NCI-H187 (cell line): ENCODE measurements at regions not wholly inside any gene's neighbourhood (a gene's known extent, or its start where the extent isn't known, plus 50 kb on each side); places are given as distances from the start of the nearest gene placed in this dataset.
"Not testable (repeated sequence)": the region's sequence is repeated elsewhere in the genome, so short reads cannot be mapped to it uniquely, and the experiment has no call there.

Experiments used
- DNase-seq, 2 experiments: peaks; one replicate each; lab custom pipeline; 2025; lab: John Stamatoyannopoulos, UW

DNA sequence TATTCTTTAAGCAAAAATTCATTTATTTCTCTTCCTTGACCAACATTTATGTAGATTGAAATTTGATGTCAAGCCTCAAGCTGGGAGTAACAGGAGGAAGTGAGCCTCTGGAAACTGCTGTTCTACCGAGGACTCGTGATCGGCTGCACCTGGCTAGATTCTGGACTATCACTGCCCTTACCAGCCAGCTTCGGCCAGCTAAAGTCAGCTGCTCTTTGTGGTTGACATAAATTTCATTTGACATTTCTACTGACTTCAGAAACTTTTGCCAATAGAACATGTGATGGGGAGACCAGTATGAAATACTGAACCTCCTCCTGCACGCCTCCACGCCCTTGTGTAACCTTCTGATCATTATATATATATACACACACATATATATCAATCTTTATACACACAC lies 74.2 kb upstream of the RGPD5 start:
- DNase-seq = no peak

DNA sequence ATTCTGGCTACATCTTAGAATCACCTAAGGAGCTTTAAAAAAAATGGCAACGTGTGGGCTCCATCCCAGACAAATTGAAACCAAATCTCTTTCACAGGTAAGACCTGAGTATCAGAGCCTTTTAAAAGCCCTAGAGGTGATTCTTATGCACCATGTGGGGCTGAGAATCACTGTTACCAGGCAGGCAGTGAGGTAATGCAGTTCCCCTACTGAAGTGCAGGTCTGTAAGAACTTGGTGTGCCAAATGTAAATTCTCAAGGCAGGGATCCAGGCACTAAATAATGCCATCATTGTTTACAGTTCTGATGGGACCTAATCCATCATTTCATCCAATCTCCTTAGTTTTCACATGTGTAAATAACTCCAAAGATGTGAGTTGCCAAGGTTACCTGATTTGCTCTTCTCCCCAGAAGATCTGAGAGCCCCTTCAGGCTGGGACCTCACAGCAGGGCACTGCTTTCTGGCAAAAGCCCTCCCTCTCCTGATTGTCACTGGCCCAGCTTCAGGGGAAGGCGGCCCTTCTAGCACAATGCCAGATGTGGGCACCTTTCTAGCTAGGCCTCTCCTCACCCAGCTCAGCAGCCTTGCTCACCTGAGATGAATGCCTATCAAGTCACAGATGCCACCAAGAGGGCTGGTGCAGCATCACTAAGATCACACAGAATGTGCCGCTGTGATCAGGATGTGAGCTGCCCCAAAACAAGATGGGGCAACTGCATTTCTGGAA lies 73.6 kb upstream of the RGPD5 start:
- DNase-seq = no peak

DNA sequence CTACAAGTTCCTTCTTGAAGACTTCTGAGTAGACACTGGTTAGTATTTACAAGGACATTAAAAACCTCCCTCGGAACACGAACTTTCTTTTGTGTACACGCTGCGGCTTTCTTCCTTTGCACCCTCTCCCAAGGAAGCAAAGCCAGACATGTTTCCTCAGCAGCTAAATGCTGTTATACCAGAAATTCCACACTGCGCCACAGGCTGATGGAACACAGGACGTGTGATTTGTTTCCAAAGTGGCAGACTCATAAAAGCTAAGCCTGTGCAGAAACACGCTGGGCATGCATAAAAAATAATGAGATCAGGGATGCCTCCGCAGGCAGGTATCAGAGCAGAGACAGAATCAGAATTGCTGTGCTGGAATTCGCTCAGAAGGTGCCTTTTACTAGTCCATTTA lies 73.0 kb upstream of the RGPD5 start:
- no peak for DNase-seq

DNA sequence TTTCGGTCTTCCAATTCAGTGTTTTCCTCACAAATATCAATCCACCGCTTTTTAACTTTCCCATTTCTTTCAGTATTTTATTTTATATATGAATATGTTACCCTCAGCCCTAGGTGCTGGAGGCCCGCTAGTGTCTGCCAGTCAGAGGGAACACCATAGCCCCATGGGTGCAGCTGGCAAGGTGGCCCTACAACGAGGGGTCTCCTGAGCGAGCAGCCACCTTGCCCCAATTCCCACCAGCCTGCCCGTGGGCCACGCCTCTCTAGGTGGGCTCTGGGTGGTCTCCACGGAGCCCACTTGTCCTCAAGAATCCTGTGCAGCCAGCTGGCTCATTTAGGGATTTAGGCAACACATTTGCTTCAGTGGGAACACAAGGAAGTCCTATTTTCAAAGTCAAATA lies 72.5 kb upstream of the RGPD5 start:
- no peak for DNase-seq

DNA sequence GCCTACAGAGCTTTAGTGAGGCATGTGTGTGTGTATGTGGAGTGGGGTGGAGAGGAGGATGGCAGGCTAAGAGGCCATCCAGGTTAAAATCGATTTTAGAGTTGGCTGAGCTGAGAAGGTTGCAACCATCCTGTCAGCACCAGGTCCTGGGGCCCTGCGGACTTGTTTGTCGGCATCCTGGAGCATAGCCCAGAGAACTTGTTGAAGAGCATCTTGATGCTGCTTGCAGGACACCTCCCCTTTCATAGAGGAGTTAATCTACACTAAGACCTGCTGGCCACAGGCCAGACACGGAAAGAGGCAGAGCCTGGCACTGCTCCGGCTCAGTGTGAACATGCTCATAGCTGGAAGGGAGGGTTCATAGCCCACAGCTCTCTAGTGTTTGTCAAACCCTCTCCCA lies 72.1 kb upstream of the RGPD5 start:
- no peak for DNase-seq

DNA sequence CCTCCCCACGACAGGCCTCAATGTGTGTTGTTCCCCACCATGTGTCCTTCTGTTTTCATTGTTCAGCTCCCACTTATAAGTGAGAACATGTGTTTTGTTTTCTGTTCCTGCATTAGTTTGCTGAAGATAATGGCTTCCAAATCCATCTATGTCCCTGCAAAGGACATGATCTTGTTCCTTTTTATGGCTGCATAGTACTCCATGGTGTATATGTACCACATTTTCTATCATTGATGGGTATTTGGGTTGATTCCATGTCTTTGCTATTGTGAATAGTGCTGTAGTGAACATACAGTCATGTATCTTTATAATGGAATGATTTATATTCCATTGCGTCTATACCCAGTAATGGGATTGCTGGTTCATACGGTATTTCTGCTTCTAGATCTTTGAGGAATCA lies 71.5 kb upstream of the RGPD5 start:
- DNase-seq = not testable (repeated sequence)

DNA sequence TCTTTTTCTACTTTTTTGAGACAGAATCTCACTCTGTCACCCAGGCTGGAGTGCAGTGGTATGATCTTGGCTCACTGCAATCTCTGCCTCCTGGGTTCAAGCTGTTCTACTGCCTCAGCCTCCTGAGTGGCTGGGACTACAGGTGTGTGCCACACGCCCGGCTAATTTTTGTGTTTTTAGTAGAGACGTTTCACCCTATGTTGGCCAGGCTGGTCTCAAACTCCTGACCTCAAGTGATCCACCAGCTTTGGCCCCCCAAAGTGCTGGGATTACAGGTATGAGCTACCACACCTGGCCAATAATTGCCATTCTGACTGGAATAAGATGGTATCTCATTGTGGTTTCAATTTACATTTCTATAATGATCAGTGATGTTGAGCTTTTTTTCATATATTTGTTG lies 71.0 kb upstream of the RGPD5 start:
- DNase-seq = not testable (repeated sequence)

DNA sequence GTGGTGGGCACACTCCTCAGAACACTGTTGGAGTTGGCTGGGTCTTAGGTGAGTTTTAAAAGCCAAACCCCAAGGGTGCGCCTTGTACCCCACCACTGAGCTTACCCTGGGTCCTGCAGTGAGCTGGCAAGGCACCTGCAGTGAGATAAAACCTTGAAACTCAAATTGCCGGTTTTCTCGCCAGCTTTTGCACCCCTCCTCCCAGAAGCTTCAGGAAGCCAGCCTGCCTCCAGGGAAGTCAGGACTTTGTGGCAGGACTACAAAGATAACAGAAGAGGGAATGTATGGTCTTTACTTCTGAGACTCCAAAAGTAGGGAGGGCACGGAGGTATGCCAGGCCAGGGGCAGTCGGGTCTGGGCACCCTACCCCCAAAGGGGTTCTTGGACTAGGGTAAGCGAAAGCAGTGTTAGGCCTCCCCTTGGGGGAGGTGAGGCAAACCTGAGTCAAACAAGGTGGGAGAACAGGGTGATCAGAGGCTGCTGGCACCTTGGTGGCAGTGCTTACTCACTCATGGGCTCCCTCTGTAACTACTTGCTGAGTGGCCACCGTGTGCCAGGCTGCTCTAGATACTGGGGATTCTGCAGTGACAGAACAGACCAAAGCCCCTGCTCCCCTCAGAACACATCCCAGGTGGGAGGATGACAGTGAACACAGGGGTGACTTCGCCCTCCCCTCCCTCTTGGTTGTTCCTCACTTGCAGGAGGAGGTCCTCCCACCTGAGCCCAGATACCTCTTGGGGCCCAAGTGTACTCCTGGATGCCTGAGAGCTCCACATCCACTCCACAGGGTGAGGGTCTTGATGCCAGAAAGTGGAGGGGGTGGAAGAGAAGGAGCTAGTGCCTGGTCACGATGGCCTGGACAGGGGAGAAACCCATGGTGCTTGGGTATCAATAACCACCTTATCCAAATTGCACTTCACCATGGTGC lies 69.3 kb upstream of the RGPD5 start:
- no peak for DNase-seq

DNA sequence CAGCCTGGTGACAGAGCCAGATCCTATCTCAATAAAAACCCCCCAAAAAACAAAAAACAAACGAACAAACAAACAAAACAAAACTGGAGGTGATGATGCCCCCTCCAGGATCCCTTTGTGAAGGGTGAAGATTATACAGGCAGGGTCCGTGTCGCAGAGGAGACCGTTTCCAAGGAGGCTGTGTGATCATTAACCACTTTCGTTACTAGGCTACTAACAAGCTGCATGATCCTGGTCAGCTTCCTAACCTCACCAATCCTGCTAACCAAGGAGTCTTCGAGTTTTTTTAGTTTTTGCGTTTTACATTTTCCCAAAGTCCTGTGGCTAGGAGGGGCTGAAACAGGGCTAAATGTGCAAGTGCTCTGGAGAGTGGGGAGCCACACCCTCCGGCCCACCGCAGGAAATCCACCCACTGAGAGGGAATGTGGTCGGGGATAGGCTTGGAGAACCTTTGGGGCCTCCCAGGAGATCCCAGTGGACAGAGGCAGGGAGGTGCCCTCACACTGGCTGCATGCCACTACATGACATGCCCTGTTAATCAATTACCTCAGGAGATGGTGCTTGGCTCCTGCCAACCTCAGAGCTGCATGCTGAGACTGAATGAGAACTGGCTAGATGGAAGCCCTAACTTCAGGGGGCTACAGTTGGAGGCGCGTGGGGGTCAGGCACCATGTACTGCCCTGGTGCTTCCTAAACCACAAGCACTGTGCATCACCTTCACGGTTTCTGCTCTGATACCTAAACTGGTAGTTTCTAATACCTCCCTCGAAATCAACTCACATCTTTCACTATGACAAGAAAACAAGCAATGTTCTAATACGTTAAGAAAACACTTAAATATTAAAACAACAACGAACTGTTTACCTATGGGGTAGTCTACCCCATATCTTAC lies 67.5 kb upstream of the RGPD5 start:
- DNase-seq = no peak

DNA sequence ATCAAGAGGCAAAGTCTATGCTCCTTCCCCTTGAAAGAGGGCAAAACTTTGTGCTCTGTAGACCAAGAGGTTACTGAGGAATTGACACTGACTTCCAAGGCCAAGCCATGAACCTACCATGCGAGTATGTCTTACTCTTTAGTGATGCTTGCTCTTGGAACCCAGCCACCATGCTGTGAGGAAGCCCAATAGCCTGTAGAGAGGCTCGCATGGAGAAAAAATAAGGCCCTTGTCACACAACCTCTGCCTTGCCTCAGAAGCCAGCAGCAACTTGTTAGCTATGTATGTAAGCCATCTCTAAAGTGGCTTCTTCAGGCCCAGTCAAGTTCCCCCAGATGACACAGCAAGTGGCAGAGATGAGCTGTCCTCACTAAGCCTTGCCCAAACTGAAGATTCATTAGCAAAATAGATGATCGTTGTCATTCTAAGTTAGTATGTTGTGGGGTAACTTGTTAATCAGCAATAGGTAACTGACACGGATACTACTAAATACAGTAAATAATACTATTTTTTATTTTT lies 66.1 kb upstream of the RGPD5 start:
- DNase-seq = no peak

DNA sequence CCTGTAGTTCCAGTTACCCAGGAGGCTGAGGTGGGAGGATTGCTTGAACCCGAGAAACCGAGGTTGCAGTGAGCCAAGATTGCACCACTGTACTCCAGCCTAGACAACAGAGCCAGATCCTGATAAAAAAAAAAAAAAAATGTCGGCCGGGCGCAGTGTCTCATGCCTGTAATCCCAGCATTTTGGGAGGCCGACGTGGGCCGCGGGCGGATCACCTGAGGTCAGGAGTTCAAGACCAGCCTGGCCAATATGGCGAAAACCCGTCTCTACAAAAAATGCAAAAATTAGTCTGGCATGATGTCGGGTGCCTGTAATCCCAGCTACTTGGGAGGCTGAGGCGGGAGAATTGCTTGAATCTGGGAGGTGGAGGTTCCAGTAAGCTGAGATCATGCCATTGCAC lies 60.4 kb upstream of the RGPD5 start:
- DNase-seq = not testable (repeated sequence)

DNA sequence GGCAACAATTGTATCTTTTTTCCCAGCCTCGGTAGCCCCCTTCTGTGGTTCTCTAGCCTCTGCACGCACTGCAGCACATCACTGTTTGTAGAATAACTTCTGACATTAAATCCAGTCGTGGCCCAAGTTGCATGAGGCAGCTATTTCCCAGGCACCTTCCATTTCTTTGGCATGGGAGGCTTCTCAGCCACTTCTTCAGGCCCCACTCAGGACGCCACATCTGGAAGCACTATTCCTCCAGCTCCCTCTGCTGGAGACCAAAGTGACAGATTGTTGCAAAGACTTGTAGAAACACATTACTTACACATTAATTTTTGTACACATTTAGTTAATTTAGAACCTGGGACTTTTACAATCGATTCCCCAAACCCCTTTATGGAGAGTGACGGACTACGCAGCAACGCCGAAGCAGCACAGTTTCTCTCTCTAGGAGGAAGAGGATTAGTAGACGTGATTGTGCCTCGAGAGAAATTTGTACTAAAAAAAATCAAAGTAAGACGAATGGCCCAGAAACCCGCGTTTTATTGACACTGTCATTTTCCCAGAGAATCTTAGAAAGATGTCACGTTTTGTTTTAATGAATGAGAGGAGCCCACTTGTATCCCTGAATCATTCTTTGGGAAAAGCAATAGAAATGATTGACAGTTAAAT lies 57.8 kb upstream of the RGPD5 start:
- no peak for DNase-seq
